Pancreas (tissue), 10 donors: ENCODE measurements at regions not wholly inside any gene's neighbourhood (a gene's known extent, or its start where the extent isn't known, plus 50 kb on each side); places are given as distances from the start of the nearest gene placed in this dataset.
"Not testable (repeated sequence)": the region's sequence is repeated elsewhere in the genome, so short reads cannot be mapped to it uniquely, and the experiment has no call there.

Source experiments
- ATAC-seq, 4 donors: fragments of 200-7000 bp; cut with Tn5 transposase; one replicate each; pipeline versions ENCODE4 v1.8.0 to v1.9.1; 2020; ENCODE audit warnings: mild to moderate bottlenecking in 4 of 4, moderate library complexity in 4 of 4
- DNase-seq, 6 donors: peaks; one replicate each; pipeline ENCODE4 v3.0.0-alpha.2; 2020
- FAIRE-seq: peaks from 2 replicates; lab custom pipeline; 2012; peaks lifted over from hg19 to GRCh38; lab: Jason Lieb, UNC
- H3K27ac ChIP-seq, 4 donors: fragments of 200-600 bp; sonication (generic); 1 replicate in 3 of 4; 2 replicates in 1 of 4; pipeline versions ENCODE4 v1.5.0 to v1.8.0; 2020
- H3K27me3 ChIP-seq, 4 donors: fragments of 200-600 bp; one replicate each; pipeline ENCODE4 v1.8.0; 2021
- H3K36me3 ChIP-seq, 3 donors: fragments of 200-600 bp; sonication (generic) in 1 of 3; one replicate each; pipeline versions ENCODE4 v1.5.0 to v1.8.0; 2020 to 2021
- H3K4me1 ChIP-seq, 3 donors: fragments of 200-600 bp; one replicate each; pipeline ENCODE4 v1.8.0; 2021
- H3K4me3 ChIP-seq, 4 donors: fragments of 200-600 bp; sonication (generic) in 2 of 4; one replicate each; pipeline versions ENCODE4 v1.5.0 to v1.8.0; 2020 to 2021
- H3K9me3 ChIP-seq, 4 donors: fragments of 200-600 bp; one replicate each; pipeline ENCODE4 v1.8.0; 2021
- CTCF ChIP-seq, 4 donors: fragments of 200-600 bp; sonication (generic) in 3 of 4; IDR thresholded peaks; one replicate each; pipeline versions ENCODE4 v1.5.0 to v1.8.0; 2021; ENCODE audit warnings: antibody characterized with exemption in 4 of 4
- WGBS, 2 donors: extraction: QIAGEN DNeasy Blood & Tissue Kit; methylation state at CpG; one replicate each; pipeline ENCODE4 v1.1.7; 2013; 5-methylcytosine and 5-hydroxymethylcytosine counted together
- intact Hi-C, 3 donors: fragments of 100-400 bp; cut with DNase I; formaldehyde crosslinking; loops; one replicate each; pipeline versions ENCODE4 v1.11.1 to v1.14.2; 2022
- donor health status: healthy with polysubstance abuse.
- donor health status: DM: no; HTN: no; CAD: no; lungs with moderate emphysema.
- donor health status: DM: no; HTN: no; CAD: no.
- donor health status: control.
- donor health status: control.
- donor health status: Bipolar disorder and iron deficiency.
- donor health status: DM: yes; HTN: yes; CAD: no.
- donor health status: DM: no; HTN: no; CAD: no.
- donor health status: DM: no; HTN: no; CAD: no.
- donor health status: DM: yes; HTN: yes; CAD: no.

DNA sequence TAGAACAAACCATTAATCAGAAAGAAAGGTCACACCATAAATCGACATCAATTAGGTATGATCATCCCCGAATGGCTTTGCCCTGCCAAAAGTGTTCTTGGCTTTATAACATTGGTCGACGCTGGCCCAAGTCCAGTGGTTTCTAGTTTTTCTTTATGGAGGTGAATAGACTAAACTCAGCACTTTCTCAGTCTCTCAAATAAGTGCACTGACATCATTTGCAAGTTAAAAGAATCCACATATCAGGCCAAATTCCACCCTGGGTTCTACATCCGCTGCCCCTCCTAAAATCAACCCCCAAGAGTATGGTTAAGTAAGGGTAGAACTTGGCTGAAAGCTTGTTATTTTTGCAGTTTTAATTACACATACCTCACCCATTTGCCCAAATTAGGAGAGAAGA is 314.3 kb downstream of the C12orf75 start:
- Histone ChIP-seq H3K4me3 (no peak overlapping the region), H3K27me3 (no peaks in the 10 kb centered on the region), H3K4me1 (no peaks in the 10 kb centered on the region), H3K9me3 (no peaks in the 10 kb centered on the region), H3K27ac (no peak overlapping the region), H3K36me3 (no peaks in the 10 kb centered on the region)
- WGBS, 2 donors, result 64 to 71% methylated on average over 5 of the region's 5 CpGs
- FAIRE-seq (no peak), DNase-seq (no peak), ATAC-seq (no peak)
- intact Hi-C loops, result no loop called here
- TF ChIP-seq CTCF (IDR thresholded peaks at IDR 0.05), result no peak

- H3K4me1 ChIP-seq, result no peaks in the 10 kb centered on the region
- ATAC-seq, result no peak
- H3K27ac ChIP-seq, result no peak overlapping the region
- FAIRE-seq, result no peak
- no peaks in the 10 kb centered on the region for H3K9me3 ChIP-seq
- WGBS, 2 donors, result 56 to 75% methylated on average over 1 of the region's 1 CpG
- no peaks in the 10 kb centered on the region for H3K27me3 ChIP-seq
- H3K36me3 ChIP-seq, result no peaks in the 10 kb centered on the region
- no peak for DNase-seq
- intact Hi-C loops, result no loop called here
- no peak overlapping the region for H3K4me3 ChIP-seq
- no peak for TF ChIP-seq CTCF (IDR thresholded peaks at IDR 0.05)
Measured at GRCh38 chr12:105654606-105655005, 324.1 kb downstream of the C12orf75 start.

DNA sequence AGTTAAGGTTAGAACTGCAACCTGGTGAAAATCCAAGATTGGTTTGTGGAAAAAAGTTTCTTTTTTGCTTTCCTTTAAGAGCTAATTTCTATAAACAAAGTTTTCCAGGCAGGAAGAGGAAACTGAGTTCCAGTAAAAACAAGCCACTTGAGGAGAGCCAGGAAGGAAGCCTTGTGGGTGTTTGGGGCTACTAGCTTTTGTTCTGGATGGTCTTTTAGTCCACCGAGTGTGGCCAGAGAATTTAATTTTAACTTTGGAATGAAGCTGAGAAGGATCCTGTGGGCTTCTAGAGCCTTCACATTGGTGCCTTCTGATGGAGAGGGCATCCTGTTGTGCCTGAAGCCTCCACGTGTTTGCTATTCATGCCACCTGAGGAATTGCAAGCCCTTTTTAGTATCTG is 327.9 kb downstream of the C12orf75 start:
- WGBS, 2 donors, result 51 to 58% methylated on average over 2 of the region's 2 CpGs
- Histone ChIP-seq H3K36me3 (no peaks in the 10 kb centered on the region), H3K4me3 (no peak overlapping the region), H3K27me3 (no peaks in the 10 kb centered on the region), H3K27ac (no peak overlapping the region), H3K9me3 (no peaks in the 10 kb centered on the region), H3K4me1 (no peaks in the 10 kb centered on the region)
- FAIRE-seq, result no peak
- ATAC-seq, result no peak
- TF ChIP-seq CTCF (IDR thresholded peaks at IDR 0.05), result no peak
- no peak for DNase-seq
- intact Hi-C loops, result no loop called here

GRCh38 chr12:105659355-105660075 is 329.0 kb downstream of the C12orf75 start:
- ATAC-seq (no peak), FAIRE-seq (no peak), DNase-seq (no peak)
- H3K27me3 ChIP-seq, result no peaks in the 10 kb centered on the region
- intact Hi-C loops, result no loop called here
- no peaks in the 10 kb centered on the region for H3K4me1 ChIP-seq
- TF ChIP-seq CTCF (IDR thresholded peaks at IDR 0.05), result no peak
- no peaks in the 10 kb centered on the region for H3K9me3 ChIP-seq
- 46 to 49% methylated on average over 2 of the region's 2 CpGs for WGBS, 2 donors
- H3K27ac ChIP-seq, result no peak overlapping the region
- H3K36me3 ChIP-seq, result no peaks in the 10 kb centered on the region
- no peak overlapping the region for H3K4me3 ChIP-seq

GRCh38 chr12:105664765-105665164 is 334.3 kb downstream of the C12orf75 start:
- H3K4me1 ChIP-seq, DNase-seq, ATAC-seq, FAIRE-seq, H3K27me3 ChIP-seq, intact Hi-C loops, H3K27ac ChIP-seq, H3K36me3 ChIP-seq, H3K4me3 ChIP-seq, H3K9me3 ChIP-seq: not testable (repeated sequence)
- WGBS, 2 donors, result 68 to 78% methylated on average over 1 of the region's 1 CpG
